NCI-H2081 (cell line): ENCODE measurements at regions not wholly inside any gene's neighbourhood (a gene's known extent, or its start where the extent isn't known, plus 50 kb on each side); places are given as distances from the start of the nearest gene placed in this dataset.
"Not testable (repeated sequence)": the region's sequence is repeated elsewhere in the genome, so short reads cannot be mapped to it uniquely, and the experiment has no call there.

Experiments used
- DNase-seq, 2 experiments: peaks; one replicate each; lab custom pipeline; 2025; lab: John Stamatoyannopoulos, UW

DNA sequence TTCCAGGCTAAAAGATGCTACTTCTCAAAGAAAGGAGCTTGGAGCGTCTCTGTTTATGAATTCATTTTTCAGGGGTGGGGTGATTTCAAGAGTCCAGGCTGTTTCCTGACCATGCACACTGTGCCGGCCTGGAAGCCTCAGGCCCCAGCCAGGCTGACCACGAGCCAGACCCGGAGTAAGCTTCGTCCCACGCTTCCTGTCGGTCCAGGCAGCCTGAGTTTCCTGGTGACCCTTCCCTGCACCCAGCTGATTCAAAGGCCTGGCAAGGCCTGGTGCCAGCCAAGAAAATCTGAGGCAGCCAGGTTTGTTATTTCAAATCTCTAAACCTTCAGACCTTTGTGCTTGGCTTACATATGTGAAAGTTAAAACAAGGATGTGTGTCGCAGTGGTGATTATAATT is 62.1 kb upstream of the SMURF2 start:
- DNase-seq: not testable (repeated sequence)

DNA sequence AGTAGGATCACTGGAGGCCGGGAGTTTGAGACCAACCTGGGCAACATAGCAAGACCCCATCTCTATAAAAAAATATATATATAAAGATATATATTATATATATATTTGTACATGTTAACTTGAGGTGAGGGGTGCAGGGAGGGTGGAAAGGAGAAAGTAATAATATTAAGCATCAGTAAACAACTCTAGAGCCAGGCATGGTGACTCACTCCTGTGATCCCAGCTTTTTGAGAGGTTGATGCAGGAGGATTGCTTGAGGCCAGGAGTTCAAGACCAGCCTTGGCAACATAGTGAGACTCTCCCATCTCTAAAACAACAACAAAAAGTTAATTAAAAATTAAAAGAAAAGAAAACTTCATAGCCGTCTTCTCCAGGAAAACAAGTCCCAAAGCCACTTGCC is 61.7 kb upstream of the SMURF2 start:
- DNase-seq: no peak

DNA sequence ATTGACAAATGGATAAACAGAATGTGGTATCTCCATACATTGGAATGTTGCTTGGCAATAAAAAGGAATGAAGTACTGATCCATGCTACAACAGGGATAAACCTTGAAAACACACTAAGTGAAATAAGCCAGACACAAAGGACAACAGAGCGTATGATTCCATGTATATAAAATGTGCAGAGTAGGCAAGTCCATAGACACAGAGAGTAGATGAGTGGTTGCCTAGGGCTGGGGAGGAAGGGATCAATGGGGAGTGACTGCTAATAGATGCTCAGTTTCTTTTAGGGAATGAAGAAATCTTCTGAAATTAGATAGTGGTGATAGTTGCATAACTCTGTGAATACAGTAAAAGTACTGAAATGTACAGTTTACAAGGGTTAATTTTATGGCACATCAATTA is 59.4 kb upstream of the SMURF2 start:
- DNase-seq: not testable (repeated sequence)

DNA sequence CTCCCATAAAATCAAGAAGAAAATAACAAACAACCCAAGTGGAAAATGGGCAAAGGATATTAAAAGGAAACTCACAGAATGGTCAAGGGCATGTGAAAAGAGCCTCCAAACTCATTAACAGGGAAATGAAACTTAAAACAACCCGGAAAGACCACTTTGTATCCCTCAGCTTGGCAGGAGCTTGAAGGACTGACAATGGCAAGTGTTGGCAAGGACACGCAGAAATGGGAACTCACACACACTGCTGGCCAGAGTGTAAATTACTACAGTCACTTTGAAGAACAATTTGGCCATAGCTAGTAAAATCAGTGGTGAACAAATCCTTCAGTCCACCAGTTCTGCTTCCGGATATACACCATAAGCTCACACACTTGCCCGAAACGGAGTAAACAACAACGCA is 58.1 kb upstream of the SMURF2 start:
- DNase-seq: not testable (repeated sequence)

DNA sequence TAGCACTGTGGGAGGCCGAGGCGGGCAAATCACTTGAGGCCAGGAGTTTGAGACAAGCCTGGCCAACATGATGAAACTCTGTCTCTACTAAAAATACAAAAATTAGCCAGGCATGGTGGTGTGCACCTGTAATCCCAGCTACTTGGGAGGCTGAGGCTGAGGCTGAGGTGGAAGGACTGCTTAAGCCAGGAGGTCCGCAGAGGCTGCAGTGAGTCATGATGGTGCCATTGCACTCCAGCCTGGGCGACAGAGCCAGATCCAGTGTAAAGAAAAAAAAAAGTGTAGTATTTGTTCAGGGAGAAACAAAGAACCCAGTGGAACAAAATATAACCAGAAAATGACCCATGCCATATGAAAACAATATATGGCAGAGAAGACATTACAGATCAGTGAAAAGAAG is 57.4 kb upstream of the SMURF2 start:
- not testable (repeated sequence) for DNase-seq

- not testable (repeated sequence) for DNase-seq
These were observed 56.7 kb upstream of the SMURF2 start for GRCh38 chr17:64718816-64719215.

GRCh38 chr17:64718058-64718457 is 56.0 kb upstream of the SMURF2 start:
- no peak for DNase-seq

DNA sequence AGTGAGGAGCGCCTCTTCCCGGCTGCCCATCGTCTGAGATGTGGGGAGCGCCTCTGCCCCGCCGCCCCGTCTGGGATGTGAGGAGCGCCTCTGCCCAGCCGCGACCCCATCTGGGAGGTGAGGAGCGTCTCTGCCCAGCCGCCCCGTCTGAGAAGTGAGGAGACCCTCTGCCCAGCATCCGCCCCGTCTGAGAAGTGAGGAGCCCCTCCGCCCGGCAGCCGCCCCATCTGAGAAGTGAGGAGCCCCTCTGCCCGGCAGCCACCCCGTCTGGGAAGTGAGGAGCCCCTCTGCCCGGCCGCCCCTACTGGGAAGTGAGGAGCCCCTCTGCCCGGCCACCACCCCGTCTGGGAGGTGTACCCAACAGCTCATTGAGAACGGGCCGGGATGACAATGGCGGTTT is 54.4 kb upstream of the SMURF2 start:
- not testable (repeated sequence) for DNase-seq

DNA sequence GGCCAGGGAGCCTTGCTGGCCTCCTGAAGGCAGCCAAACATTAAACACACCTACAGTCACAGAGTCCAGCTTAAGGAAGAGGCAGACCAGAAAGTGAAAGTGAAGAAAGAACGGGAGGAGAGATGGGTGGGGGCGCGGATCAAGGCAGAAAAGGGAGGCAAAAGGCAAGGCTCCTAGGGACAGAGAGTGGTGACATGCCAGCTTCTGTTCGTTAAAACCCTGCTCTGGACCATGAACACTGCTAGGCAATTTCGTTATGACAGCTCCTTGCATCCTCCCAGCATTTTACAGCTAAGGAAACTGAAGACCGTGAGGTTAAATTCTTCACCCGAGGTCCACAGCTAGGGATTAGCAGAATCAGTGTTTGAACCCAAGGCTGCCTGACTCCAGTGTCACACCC is 51.7 kb upstream of the SMURF2 start:
- not testable (repeated sequence) for DNase-seq

DNA sequence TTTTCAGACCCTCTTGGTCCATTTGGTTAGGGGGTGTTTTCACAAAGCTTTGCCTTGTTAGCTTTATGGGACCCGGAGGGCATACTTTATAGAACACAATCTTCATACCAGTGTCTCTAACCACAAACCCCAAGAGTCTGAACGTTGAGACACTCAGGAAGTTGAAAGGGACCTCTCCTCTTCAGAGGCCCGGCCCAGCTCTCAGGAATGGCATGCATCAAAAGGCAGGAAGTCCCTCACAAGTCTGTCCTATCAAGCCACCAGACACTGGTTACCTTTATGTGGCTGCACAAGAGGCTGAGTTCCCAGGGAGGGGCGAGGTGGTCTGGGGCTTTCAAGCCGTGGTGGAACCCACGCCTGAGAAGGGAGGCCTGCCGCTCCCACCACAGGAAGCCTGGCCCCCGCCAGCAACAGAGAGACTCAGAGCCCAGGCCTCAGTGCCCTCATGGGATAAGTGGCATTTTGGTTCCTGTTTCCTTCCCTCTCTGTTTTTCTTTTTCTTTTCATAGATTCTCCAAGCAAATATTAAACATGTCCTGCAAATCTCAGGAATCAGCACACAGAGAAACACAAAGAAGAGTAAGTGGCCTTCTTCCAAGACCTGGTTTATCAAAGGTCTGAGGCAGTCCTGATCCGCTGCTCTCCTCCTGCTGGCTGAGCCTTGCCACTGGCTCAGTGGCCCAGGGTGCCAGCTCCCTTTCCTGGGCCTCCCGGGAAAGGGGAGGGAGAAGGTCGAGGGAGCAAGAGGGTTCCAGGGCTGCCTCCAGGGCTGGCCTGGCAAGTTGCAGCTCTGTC is 50.6 kb upstream of the SMURF2 start:
- DNase-seq: not testable (repeated sequence)
